Spinal cord (tissue), 9 donors: ENCODE measurements at regions not wholly inside any gene's neighbourhood (a gene's known extent, or its start where the extent isn't known, plus 50 kb on each side); places are given as distances from the start of the nearest gene placed in this dataset.
"Not testable (repeated sequence)": the region's sequence is repeated elsewhere in the genome, so short reads cannot be mapped to it uniquely, and the experiment has no call there.

ENCODE experiments used
- DNase-seq, 6 donors: peaks; one replicate each; pipeline versions ENCODE4 v3.0.0 to v3.0.0-alpha.2; 2013 to 2015; ENCODE audit warnings: low spot score in 6 of 6, low read depth in 4 of 6
- H3K27ac ChIP-seq: one replicate; pipeline ENCODE4 v1.5.1; 2013; ENCODE audit warnings: low read depth, low read length, control low read depth
- H3K27me3 ChIP-seq: one replicate; pipeline ENCODE4 v1.6.1; 2013; ENCODE audit warnings: low read length; ENCODE audit not compliant: control insufficient read depth, insufficient read depth
- H3K36me3 ChIP-seq: one replicate; pipeline ENCODE4 v1.6.1; 2013; ENCODE audit warnings: low read length; ENCODE audit not compliant: control insufficient read depth, insufficient read depth
- H3K4me1 ChIP-seq: one replicate; pipeline ENCODE4 v1.6.1; 2013; ENCODE audit warnings: low read length; ENCODE audit not compliant: control insufficient read depth, insufficient read depth
- H3K4me3 ChIP-seq: one replicate; pipeline ENCODE4 v1.5.1; 2013; ENCODE audit warnings: low read depth, low read length, control low read depth
- H3K9me3 ChIP-seq: one replicate; pipeline ENCODE4 v1.6.1; 2013; ENCODE audit warnings: low read length; ENCODE audit not compliant: control insufficient read depth, insufficient read depth
- WGBS: methylation state at CpG from one replicate; pipeline ENCODE4 v1.1.5; 2013; ENCODE audit warnings: missing lambda C conversion rate; ENCODE audit not compliant: insufficient coverage; 5-methylcytosine and 5-hydroxymethylcytosine counted together
- donor health status: healthy.

DNA sequence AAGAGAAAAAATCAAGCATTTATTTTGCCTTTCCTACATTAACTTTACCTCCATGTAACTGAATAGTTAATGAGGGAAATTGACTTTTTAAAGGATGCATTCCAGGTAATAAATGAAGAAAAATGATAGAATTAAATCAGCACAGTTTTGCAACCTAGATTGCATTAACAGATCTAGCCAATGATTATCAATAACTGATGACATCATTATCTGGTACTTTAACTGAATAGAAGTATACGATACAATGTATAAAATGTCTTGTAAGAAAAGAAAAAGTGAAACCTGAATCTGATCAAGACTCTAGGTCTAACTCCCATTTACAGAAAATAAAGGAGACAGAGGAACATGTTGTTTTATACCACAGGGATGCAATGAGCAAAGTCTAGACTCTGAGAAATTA, 126.0 kb upstream of the XPO1 start:
- no peak overlapping the region for H3K4me3 ChIP-seq
- WGBS, result no CpG with 5 or more reads among the region's 1 CpG
- peaks cover 3% of the 10 kb centered on the region for H3K4me1 ChIP-seq

DNA sequence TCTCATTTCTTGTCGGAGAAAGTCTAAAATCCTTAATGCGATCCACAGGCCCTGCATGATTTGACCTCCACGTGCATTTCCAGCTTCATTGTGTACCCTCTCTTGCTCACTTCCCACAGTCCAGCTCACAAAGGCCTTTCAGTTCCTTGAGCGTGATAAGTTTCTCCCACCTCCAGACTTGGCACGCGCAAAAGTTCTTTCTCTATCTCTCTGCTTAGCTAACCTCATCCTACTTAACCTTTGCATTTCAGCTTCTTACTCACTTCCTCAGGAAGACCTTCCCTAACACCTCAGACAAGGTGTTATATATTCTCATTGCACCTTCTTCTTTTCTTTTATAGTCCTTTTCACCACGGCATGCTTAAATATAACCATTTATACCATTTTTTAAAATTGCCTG, 124.8 kb upstream of the XPO1 start:
- Histone ChIP-seq H3K27me3 (no peaks in the 10 kb centered on the region), H3K4me1 (peaks cover 3% of the 10 kb centered on the region), H3K36me3 (no peaks in the 10 kb centered on the region), H3K27ac (no peak overlapping the region), H3K4me3 (no peak overlapping the region), H3K9me3 (no peaks in the 10 kb centered on the region)
- WGBS, result 83% methylated on average over 6 of the region's 7 CpGs
- no peak for DNase-seq

More for the DNA sequence above, 126.0 kb upstream of the XPO1 start:
- H3K27ac ChIP-seq, result no peak overlapping the region
- H3K27me3 ChIP-seq, result no peaks in the 10 kb centered on the region
- no peak for DNase-seq
- no peaks in the 10 kb centered on the region for H3K36me3 ChIP-seq
- H3K9me3 ChIP-seq, result no peaks in the 10 kb centered on the region

- Histone ChIP-seq H3K27ac (no peak overlapping the region), H3K4me1 (peaks cover 3% of the 10 kb centered on the region), H3K9me3 (no peaks in the 10 kb centered on the region), H3K27me3 (no peaks in the 10 kb centered on the region), H3K4me3 (no peak overlapping the region), H3K36me3 (no peaks in the 10 kb centered on the region)
- DNase-seq, result peak in 3 of 6 donors; percentile 17 to 48 (median 20)
- WGBS, result 30% methylated on average over 1 of the region's 4 CpGs
Observed at GRCh38 chr2:61660511-61661388, 122.6 kb upstream of the XPO1 start.

DNA sequence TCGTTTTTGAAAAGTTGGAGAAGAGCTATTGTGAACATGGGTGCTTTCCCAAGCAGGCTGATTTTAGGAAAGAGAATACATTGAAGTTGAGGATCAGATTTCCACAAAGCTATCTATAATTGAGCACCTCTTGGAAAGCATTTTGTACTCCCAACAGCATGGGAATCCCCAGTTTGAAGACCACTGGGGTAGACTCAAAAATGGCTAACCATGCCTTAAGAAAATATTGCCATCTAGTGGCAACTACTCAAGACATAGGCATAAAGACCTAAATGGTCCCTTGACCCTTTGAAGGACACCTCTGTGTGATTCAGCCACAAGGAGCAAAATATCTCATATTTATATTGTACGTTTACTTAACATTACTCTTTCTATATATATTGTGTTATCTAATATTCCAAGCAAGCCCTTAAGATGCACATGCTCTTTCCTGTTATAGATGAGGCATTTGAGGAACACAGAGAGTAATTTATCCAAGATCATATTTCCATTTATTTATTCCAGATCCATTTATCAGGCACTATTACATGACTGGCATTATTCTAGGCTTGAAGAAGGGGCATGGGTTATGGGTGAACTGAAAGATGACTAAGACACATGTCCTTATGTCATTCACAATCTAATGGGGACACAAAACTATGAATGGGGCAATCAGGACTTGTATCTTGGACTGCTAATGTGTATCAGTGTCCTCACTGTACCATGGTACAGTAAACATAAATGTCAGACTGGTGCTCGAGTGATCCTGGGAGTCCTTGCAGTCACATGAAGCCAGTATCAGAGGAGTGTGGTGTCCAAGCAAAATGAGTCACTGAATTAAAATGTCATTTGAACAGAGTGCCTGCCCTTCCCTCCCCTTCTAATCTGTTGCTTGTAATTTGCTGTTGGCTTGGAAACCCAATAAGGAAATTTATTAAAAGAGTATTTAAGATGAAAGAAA, 121.0 kb upstream of the XPO1 start:
- H3K9me3 ChIP-seq, result no peaks in the 10 kb centered on the region
- peak in 1 of 6 donors; percentile 14 for DNase-seq
- 62% methylated on average over 1 of the region's 3 CpGs for WGBS

DNA sequence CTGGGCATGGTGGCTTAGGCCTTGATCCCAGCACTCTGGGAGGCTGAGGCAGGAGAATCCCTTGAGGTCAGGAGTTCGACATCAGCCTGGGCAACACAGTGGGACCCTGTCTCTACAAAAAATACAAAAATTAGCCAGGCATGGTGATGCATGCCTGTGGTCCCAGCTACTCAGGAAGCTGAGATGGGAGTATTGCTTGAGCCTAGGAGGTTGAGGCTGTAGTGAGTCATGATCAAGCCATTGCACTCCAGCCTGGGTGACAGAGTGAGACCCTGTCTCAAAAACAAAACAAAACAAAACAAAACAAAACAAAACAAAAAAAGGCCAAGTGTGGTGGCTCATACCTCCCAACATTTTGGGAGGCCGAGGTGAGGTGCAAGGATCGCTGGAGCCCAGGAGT, 111.8 kb upstream of the XPO1 start:
- H3K9me3 ChIP-seq, DNase-seq: not testable (repeated sequence)
- WGBS, result 97% methylated on average over 3 of the region's 3 CpGs

More for the DNA sequence above, 121.0 kb upstream of the XPO1 start:
- peaks cover 3% of the 10 kb centered on the region for H3K4me1 ChIP-seq
- no peaks in the 10 kb centered on the region for H3K27me3 ChIP-seq
- H3K4me3 ChIP-seq, result no peak overlapping the region
- no peaks in the 10 kb centered on the region for H3K36me3 ChIP-seq
- no peak overlapping the region for H3K27ac ChIP-seq

DNA sequence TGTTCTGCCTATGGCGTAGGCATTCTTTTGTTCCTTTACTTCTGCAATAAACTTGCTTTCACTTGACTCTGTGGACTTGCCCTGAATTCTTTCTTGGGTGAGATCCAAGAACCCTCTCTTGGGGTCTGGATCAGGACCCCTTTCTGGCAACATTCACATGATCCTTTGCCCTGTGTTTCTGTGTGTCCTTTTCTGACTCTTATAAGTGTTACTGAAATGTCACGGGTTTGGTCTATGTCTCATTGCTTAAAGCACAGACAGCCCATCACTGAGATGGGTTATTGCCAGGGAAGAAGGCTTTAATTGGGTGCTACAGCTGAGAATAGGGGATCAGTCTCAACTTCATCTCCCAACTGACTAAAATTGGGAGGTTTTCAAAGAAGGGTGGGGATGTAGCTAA, 110.9 kb upstream of the XPO1 start:
- H3K36me3 ChIP-seq, result no peaks in the 10 kb centered on the region
- WGBS, result 89% methylated on average over 1 of the region's 2 CpGs
- H3K4me3 ChIP-seq, result no peak overlapping the region
- no peaks in the 10 kb centered on the region for H3K27me3 ChIP-seq
- H3K27ac ChIP-seq, result no peak overlapping the region
- DNase-seq, result no peak
- H3K4me1 ChIP-seq, result no peaks in the 10 kb centered on the region
- H3K9me3 ChIP-seq, result no peaks in the 10 kb centered on the region

More for the DNA sequence above, 111.8 kb upstream of the XPO1 start:
- H3K36me3 ChIP-seq, H3K4me3 ChIP-seq, H3K27me3 ChIP-seq, H3K27ac ChIP-seq, H3K4me1 ChIP-seq: not testable (repeated sequence)

DNA sequence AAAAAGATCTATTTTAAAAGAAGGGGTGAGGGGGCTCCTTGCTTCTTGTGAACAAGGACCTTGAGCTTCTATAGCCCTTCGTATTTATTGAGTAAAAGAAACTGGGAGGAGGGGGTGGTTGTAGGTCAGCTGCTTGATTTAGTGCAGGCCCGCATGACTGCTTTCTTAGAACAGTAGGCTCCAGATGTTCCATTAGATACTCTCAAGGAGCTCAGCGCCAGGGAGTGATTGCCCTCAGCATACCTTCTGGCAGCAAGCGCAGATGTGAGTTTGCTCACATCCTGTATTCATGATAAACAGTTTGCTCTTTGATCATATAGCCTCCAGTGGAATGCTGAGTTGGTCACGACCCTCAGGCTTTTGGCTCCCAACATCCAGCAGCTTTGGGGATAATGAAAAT, 108.9 kb upstream of the XPO1 start:
- no peaks in the 10 kb centered on the region for H3K4me1 ChIP-seq
- H3K36me3 ChIP-seq, result no peaks in the 10 kb centered on the region
- no peak overlapping the region for H3K27ac ChIP-seq
- DNase-seq, result no peak
- no peaks in the 10 kb centered on the region for H3K9me3 ChIP-seq
- no peaks in the 10 kb centered on the region for H3K27me3 ChIP-seq
- H3K4me3 ChIP-seq, result no peak overlapping the region
- 90% methylated on average over 2 of the region's 5 CpGs for WGBS

DNA sequence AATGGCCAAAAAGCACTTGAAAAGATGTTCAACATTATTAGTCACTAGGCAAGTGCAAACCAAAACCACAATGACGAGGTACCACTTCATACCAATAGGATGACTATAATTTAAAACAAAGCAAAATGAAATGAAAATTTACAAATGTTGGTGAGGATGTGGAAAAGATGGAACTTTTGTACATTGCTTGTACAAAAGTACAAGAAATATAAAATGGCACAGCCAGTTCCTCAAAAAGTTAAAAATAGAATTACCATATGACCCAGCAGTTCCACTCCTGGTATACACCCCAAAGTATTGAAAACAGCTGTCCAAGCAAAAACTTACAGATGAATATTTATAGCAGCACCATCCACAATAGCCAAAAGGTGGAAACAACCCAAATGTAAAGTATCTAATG, 107.8 kb upstream of the XPO1 start:
- Histone ChIP-seq H3K27me3 (no peaks in the 10 kb centered on the region), H3K9me3 (no peaks in the 10 kb centered on the region), H3K27ac (no peak overlapping the region), H3K4me1 (no peaks in the 10 kb centered on the region), H3K36me3 (no peaks in the 10 kb centered on the region), H3K4me3 (no peak overlapping the region)
- WGBS, result no CpG with 5 or more reads among the region's 1 CpG
- no peak for DNase-seq

- WGBS, result 100% methylated on average over 2 of the region's 6 CpGs
- H3K27me3 ChIP-seq, H3K4me3 ChIP-seq, DNase-seq, H3K36me3 ChIP-seq, H3K4me1 ChIP-seq, H3K27ac ChIP-seq, H3K9me3 ChIP-seq: not testable (repeated sequence)
Observed at GRCh38 chr2:61643153-61643552, 105.0 kb upstream of the XPO1 start.
